ENCODE measurements at regions not wholly inside any gene's neighbourhood (a gene's known extent, or its start where the extent isn't known, plus 50 kb on each side); places are given as distances from the start of the nearest gene placed in this dataset.

GRCh38 chr5:37955748-37956147, 115.9 kb upstream of the GDNF start:
- no peak for TF ChIP-seq EZH2 (IDR thresholded peaks at IDR 0.05; ENCODE audit: low read length, missing control alignments)
- no peak for TF ChIP-seq CTCF (conservative IDR thresholded peaks at IDR 0.05 in 1 of 2, IDR thresholded peaks at IDR 0.05 in 1 of 2; ENCODE audit: low read depth in 1 of 2, low read length in 2 of 2)
- Histone ChIP-seq H3K36me3 (ENCODE audit: control insufficient read depth, insufficient read depth, low read length) (no peaks in the 10 kb centered on the region), H3K4me2 (ENCODE audit: extremely low read depth, insufficient read depth, low read length) (no peak overlapping the region), H3K27ac (ENCODE audit: insufficient read depth, low read length) (no peak overlapping the region), H4K20me1 (ENCODE audit: control insufficient read depth, extremely low read depth, insufficient read depth, low read length) (no peaks in the 10 kb centered on the region), H3K9ac (ENCODE audit: insufficient read depth, low read length) (no peak overlapping the region), H3K9me3 (ENCODE audit: control insufficient read depth, insufficient read depth, low read depth, low read length) (no peaks in the 10 kb centered on the region), H3K4me1 (ENCODE audit: control insufficient read depth, extremely low read depth, insufficient read depth, low read length) (no peaks in the 10 kb centered on the region), H3K79me2 (ENCODE audit: control insufficient read depth, insufficient read depth, low read length) (no peaks in the 10 kb centered on the region), H3K27me3 (ENCODE audit: control insufficient read depth, insufficient read depth, low read length) (no peaks in the 10 kb centered on the region), H2AFZ (ENCODE audit: low read length) (no peak overlapping the region), H3K4me3 (replicated peaks in 1 of 4; ENCODE audit: control extremely low read depth in 1 of 4, insufficient read depth in 1 of 4, low read depth in 3 of 4, low read length in 4 of 4) (no peak overlapping the region)
- no peak for DNase-seq (ENCODE audit: low read depth in 2 of 2)

- Histone ChIP-seq H4K20me1 (ENCODE audit: control insufficient read depth, extremely low read depth, insufficient read depth, low read length) (no peaks in the 10 kb centered on the region), H3K27ac (ENCODE audit: insufficient read depth, low read length) (no peak overlapping the region), H3K4me1 (ENCODE audit: control insufficient read depth, extremely low read depth, insufficient read depth, low read length) (no peaks in the 10 kb centered on the region), H3K9ac (ENCODE audit: insufficient read depth, low read length) (no peak overlapping the region), H3K79me2 (ENCODE audit: control insufficient read depth, insufficient read depth, low read length) (no peaks in the 10 kb centered on the region), H3K27me3 (ENCODE audit: control insufficient read depth, insufficient read depth, low read length) (no peaks in the 10 kb centered on the region), H3K4me2 (ENCODE audit: extremely low read depth, insufficient read depth, low read length) (no peak overlapping the region), H2AFZ (ENCODE audit: low read length) (no peak overlapping the region), H3K9me3 (ENCODE audit: control insufficient read depth, insufficient read depth, low read depth, low read length) (no peaks in the 10 kb centered on the region), H3K4me3 (replicated peaks in 1 of 4; ENCODE audit: control extremely low read depth in 1 of 4, insufficient read depth in 1 of 4, low read depth in 3 of 4, low read length in 4 of 4) (no peak overlapping the region), H3K36me3 (ENCODE audit: control insufficient read depth, insufficient read depth, low read length) (no peaks in the 10 kb centered on the region)
- TF ChIP-seq CTCF (conservative IDR thresholded peaks at IDR 0.05 in 1 of 2, IDR thresholded peaks at IDR 0.05 in 1 of 2; ENCODE audit: low read depth in 1 of 2, low read length in 2 of 2) (no peak), EZH2 (IDR thresholded peaks at IDR 0.05; ENCODE audit: low read length, missing control alignments) (no peak)
- no peak for DNase-seq (ENCODE audit: low read depth in 2 of 2)
These were observed 114.7 kb upstream of the GDNF start for GRCh38 chr5:37954561-37954960.

- TF ChIP-seq CTCF (conservative IDR thresholded peaks at IDR 0.05 in 1 of 2, IDR thresholded peaks at IDR 0.05 in 1 of 2; ENCODE audit: low read depth in 1 of 2, low read length in 2 of 2) (no peak), EZH2 (IDR thresholded peaks at IDR 0.05; ENCODE audit: low read length, missing control alignments) (no peak)
- no peak for DNase-seq (ENCODE audit: low read depth in 2 of 2)
- Histone ChIP-seq H3K79me2 (ENCODE audit: control insufficient read depth, insufficient read depth, low read length) (no peaks in the 10 kb centered on the region), H2AFZ (ENCODE audit: low read length) (no peak overlapping the region), H3K27me3 (ENCODE audit: control insufficient read depth, insufficient read depth, low read length) (peaks cover 2% of the 10 kb centered on the region), H3K4me2 (ENCODE audit: extremely low read depth, insufficient read depth, low read length) (no peak overlapping the region), H4K20me1 (ENCODE audit: control insufficient read depth, extremely low read depth, insufficient read depth, low read length) (no peaks in the 10 kb centered on the region), H3K4me3 (replicated peaks in 1 of 4; ENCODE audit: control extremely low read depth in 1 of 4, insufficient read depth in 1 of 4, low read depth in 3 of 4, low read length in 4 of 4) (no peak overlapping the region), H3K4me1 (ENCODE audit: control insufficient read depth, extremely low read depth, insufficient read depth, low read length) (no peaks in the 10 kb centered on the region), H3K9ac (ENCODE audit: insufficient read depth, low read length) (no peak overlapping the region), H3K27ac (ENCODE audit: insufficient read depth, low read length) (no peak overlapping the region), H3K9me3 (ENCODE audit: control insufficient read depth, insufficient read depth, low read depth, low read length) (no peaks in the 10 kb centered on the region), H3K36me3 (ENCODE audit: control insufficient read depth, insufficient read depth, low read length) (no peaks in the 10 kb centered on the region)
These were observed 112.3 kb upstream of the GDNF start for GRCh38 chr5:37951946-37952721.
